K562 (cell line): ENCODE measurements at regions not wholly inside any gene's neighbourhood (a gene's known extent, or its start where the extent isn't known, plus 50 kb on each side); places are given as distances from the start of the nearest gene placed in this dataset.

Source experiments
- ARID1B ChIP-seq: fragments of 450-650 bp; IDR thresholded peaks from 2 replicates; pipeline ENCODE4 v1.6.1; 2016; ENCODE audit warnings: antibody characterized with exemption, mild to moderate bottlenecking, inconsistent platforms
- ATF2 ChIP-seq: sonication (generic); formaldehyde crosslinking; IDR thresholded peaks from 2 replicates; pipeline ENCODE4 v1.8.1; 2022; ENCODE audit warnings: missing genetic modification reagents
- CSDE1 ChIP-seq, 2 experiments: fragments of 450-650 bp; IDR thresholded peaks; 2 replicates each; pipeline ENCODE4 v1.6.1; 2016; ENCODE audit warnings: mild to moderate bottlenecking in 1 of 2
- CTCF ChIP-seq, 3 experiments: IDR thresholded peaks in 2 of 3; conservative IDR thresholded peaks in 1 of 3; 2 replicates each; pipeline ENCODE4 v1.5.1; 2011 to 2012; ENCODE audit warnings: low read length in 3 of 3, mild to moderate bottlenecking in 3 of 3, control low read depth in 2 of 3, improper control_type of control experiment in 1 of 3, inconsistent platforms in 1 of 3, low read depth in 1 of 3, mixed read lengths in 1 of 3, moderate library complexity in 1 of 3; ENCODE audit not compliant: insufficient read depth in 2 of 3
- JUNB ChIP-seq: fragments of 450-650 bp; formaldehyde crosslinking; conservative IDR thresholded peaks from 2 replicates; pipeline ENCODE4 v1.4.0; 2020; ENCODE audit warnings: mild to moderate bottlenecking
- KDM4B ChIP-seq, 2 experiments: fragments of 450-650 bp in 1 of 2; sonication (generic) in 1 of 2; IDR thresholded peaks; 2 replicates each; pipeline ENCODE4 v1.6.1; 2016 to 2017; ENCODE audit warnings: borderline replicate concordance in 2 of 2, antibody characterized with exemption in 1 of 2, low read depth in 1 of 2, mild to moderate bottlenecking in 1 of 2
- KLF13 ChIP-seq: fragments of 450-650 bp; IDR thresholded peaks from 2 replicates; pipeline ENCODE4 v1.6.1; 2016; ENCODE audit warnings: missing genetic modification characterization, low read depth, mild to moderate bottlenecking, missing compliant biosample characterization, moderate library complexity, borderline replicate concordance
- POLR2AphosphoS5 ChIP-seq: IDR thresholded peaks from 2 replicates; pipeline ENCODE4 v1.6.1; 2011; ENCODE audit warnings: mild to moderate bottlenecking, low read depth, low read length, moderate library complexity; ENCODE audit not compliant: control insufficient read depth, insufficient read depth
- RCOR1 ChIP-seq, 2 experiments: IDR thresholded peaks; 2 replicates each; pipeline ENCODE4 v1.6.1; 2012; ENCODE audit warnings: low read depth in 2 of 2, low read length in 2 of 2, borderline replicate concordance in 1 of 2, improper control_type of control experiment in 1 of 2
- ZNF507 ChIP-seq: conservative IDR thresholded peaks from 2 replicates; pipeline ENCODE4 v1.6.1; 2017; ENCODE audit warnings: missing genetic modification characterization, missing compliant biosample characterization
- ZNF512 ChIP-seq: IDR thresholded peaks from 2 replicates; pipeline ENCODE4 v1.6.1; 2016; ENCODE audit warnings: missing genetic modification characterization, missing compliant biosample characterization

- no peak for TF ChIP-seq KDM4B (IDR thresholded peaks at IDR 0.05; ENCODE audit: borderline replicate concordance in 2 of 2, low read depth in 1 of 2)
- TF ChIP-seq CTCF (IDR thresholded peaks at IDR 0.05 in 2 of 3, conservative IDR thresholded peaks at IDR 0.05 in 1 of 3; ENCODE audit: insufficient read depth in 2 of 3, low read depth in 1 of 3, low read length in 3 of 3): no peak
- no peak for TF ChIP-seq JUNB (CRISPR knock-in tag)
- TF ChIP-seq ARID1B: no peak
- no peak for TF ChIP-seq RCOR1 (IDR thresholded peaks at IDR 0.05; ENCODE audit: borderline replicate concordance in 1 of 2, low read depth in 2 of 2, low read length in 2 of 2)
- no peak for TF ChIP-seq POLR2AphosphoS5
- TF ChIP-seq ZNF512 (tag): no peak
- no peak for TF ChIP-seq CSDE1 (IDR thresholded peaks at IDR 0.05)
- TF ChIP-seq ATF2 (CRISPR knock-in tag): no peak
- no peak for TF ChIP-seq KLF13
- no peak for TF ChIP-seq ZNF507
These were observed 103.0 kb downstream of the OLIG3 start for GRCh38 chr6:137391061-137391814.
